Erythroblast (primary cell): ENCODE measurements at regions not wholly inside any gene's neighbourhood (a gene's known extent, or its start where the extent isn't known, plus 50 kb on each side); places are given as distances from the start of the nearest gene placed in this dataset.

Experiments
- DNase-seq, 2 experiments: peaks; one replicate each; lab custom pipeline; 2025; lab: John Stamatoyannopoulos, UW
- GATA1 ChIP-seq: IDR thresholded peaks from 2 replicates; pipeline ENCODE4 v1.6.1; 2011; ENCODE audit warnings: low read depth, mild to moderate bottlenecking, control low read depth, low read length, moderate library complexity
- POLR2A ChIP-seq: IDR thresholded peaks from 2 replicates; pipeline ENCODE4 v1.6.1; 2011; ENCODE audit warnings: mild to moderate bottlenecking, low read length

GRCh38 chr20:55283889-55284288, 721.4 kb downstream of the CBLN4 start:
- DNase-seq: no peak
- no peak for TF ChIP-seq POLR2A
- TF ChIP-seq GATA1: no peak

- DNase-seq: no peak
- TF ChIP-seq POLR2A: no peak
- TF ChIP-seq GATA1: no peak
Measured at GRCh38 chr20:55273149-55273548, 732.2 kb downstream of the CBLN4 start.

GRCh38 chr20:55271371-55271770, 733.9 kb downstream of the CBLN4 start:
- DNase-seq: no peak
- TF ChIP-seq POLR2A (no peak), GATA1 (no peak)

- TF ChIP-seq GATA1 (no peak), POLR2A (no peak)
- no peak for DNase-seq
Measured at GRCh38 chr20:55269913-55270312, 735.4 kb downstream of the CBLN4 start.

GRCh38 chr20:55266361-55266760, 739.0 kb downstream of the CBLN4 start:
- no peak for DNase-seq
- TF ChIP-seq GATA1: no peak

- no peak for TF ChIP-seq POLR2A
- TF ChIP-seq GATA1: no peak
- no peak for DNase-seq
Measured at GRCh38 chr20:55264703-55265239, 740.5 kb downstream of the CBLN4 start.

- DNase-seq: no peak
- TF ChIP-seq GATA1: no peak
- TF ChIP-seq POLR2A: no peak
Measured at GRCh38 chr20:55258559-55258958, 746.8 kb downstream of the CBLN4 start.

- TF ChIP-seq GATA1 (no peak), POLR2A (no peak)
- no peak for DNase-seq
Measured at GRCh38 chr20:55255016-55255415, 750.3 kb downstream of the CBLN4 start.

GRCh38 chr20:55253781-55254180, 751.5 kb downstream of the CBLN4 start:
- TF ChIP-seq POLR2A (no peak), GATA1 (no peak)
- DNase-seq: no peak

- TF ChIP-seq GATA1 (no peak), POLR2A (no peak)
- DNase-seq: no peak
Measured at GRCh38 chr20:55252521-55252920, 752.8 kb downstream of the CBLN4 start.

GRCh38 chr20:55251170-55251569, 754.1 kb downstream of the CBLN4 start:
- no peak for DNase-seq
- TF ChIP-seq POLR2A (no peak), GATA1 (no peak)

- DNase-seq: no peak
- TF ChIP-seq POLR2A (no peak), GATA1 (no peak)
Measured at GRCh38 chr20:55242853-55243252, 762.5 kb downstream of the CBLN4 start.

- no peak for DNase-seq
- no peak for TF ChIP-seq GATA1
- no peak for TF ChIP-seq POLR2A
Measured at GRCh38 chr20:55239269-55239668, 763.9 kb downstream of the DOK5 start.

GRCh38 chr20:55232647-55233046, 757.3 kb downstream of the DOK5 start:
- DNase-seq: no peak
- TF ChIP-seq POLR2A (no peak), GATA1 (no peak)

- no peak for DNase-seq
- TF ChIP-seq POLR2A: no peak
- no peak for TF ChIP-seq GATA1
Measured at GRCh38 chr20:55229451-55229850, 754.1 kb downstream of the DOK5 start.
